GM06990 (cell line): ENCODE measurements at regions not wholly inside any gene's neighbourhood (a gene's known extent, or its start where the extent isn't known, plus 50 kb on each side); places are given as distances from the start of the nearest gene placed in this dataset.

Experiments used
- DNase-seq: peaks from one replicate; pipeline ENCODE4 v3.0.0-alpha.2; 2011; ENCODE audit not compliant: insufficient read length; ENCODE audit errors: extremely low read depth
- H3K27me3 ChIP-seq: replicated peaks from 2 replicates; pipeline ENCODE4 v1.6.0; 2011; ENCODE audit warnings: low read length; ENCODE audit not compliant: control insufficient read depth, insufficient read depth
- H3K36me3 ChIP-seq: 2 replicates; pipeline ENCODE4 v1.5.1; 2011; ENCODE audit warnings: low read length; ENCODE audit not compliant: control insufficient read depth, insufficient read depth
- H3K4me3 ChIP-seq: replicated peaks from 2 replicates; pipeline ENCODE4 v1.5.1; 2011; ENCODE audit warnings: low read depth, mild to moderate bottlenecking, control low read depth, low read length
- TF ChIP-seq, protein P1 (sequence below): IDR thresholded peaks from 2 replicates; pipeline ENCODE4 v1.5.1; 2011; ENCODE audit warnings: low read length, control low read depth, mild to moderate bottlenecking, inconsistent platforms; ENCODE audit not compliant: insufficient read depth, poor library complexity, severe bottlenecking

DNA sequence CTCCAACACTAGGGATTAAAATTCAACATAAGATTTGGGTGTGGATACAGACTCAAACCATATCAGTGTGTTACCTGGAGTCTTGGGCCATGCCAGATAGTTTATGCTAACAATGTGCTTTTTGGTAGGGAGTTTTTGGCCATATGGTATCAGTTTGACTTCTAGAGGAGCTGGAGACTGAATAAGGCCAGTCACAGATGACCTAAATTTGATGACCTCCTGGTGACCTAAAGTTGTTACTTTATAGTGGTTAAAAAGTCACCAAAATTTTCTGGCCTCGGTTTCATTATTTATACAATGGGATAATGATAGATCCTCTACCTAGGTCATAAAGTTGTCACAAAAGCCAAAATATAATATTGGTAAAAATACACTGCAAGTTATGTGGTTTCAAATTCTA is 877.1 kb downstream of the RAPGEF2 start:
- Histone ChIP-seq H3K36me3 (no peaks in the 10 kb centered on the region), H3K27me3 (no peaks in the 10 kb centered on the region), H3K4me3 (no peak overlapping the region)
- TF ChIP-seq, protein P1, sequence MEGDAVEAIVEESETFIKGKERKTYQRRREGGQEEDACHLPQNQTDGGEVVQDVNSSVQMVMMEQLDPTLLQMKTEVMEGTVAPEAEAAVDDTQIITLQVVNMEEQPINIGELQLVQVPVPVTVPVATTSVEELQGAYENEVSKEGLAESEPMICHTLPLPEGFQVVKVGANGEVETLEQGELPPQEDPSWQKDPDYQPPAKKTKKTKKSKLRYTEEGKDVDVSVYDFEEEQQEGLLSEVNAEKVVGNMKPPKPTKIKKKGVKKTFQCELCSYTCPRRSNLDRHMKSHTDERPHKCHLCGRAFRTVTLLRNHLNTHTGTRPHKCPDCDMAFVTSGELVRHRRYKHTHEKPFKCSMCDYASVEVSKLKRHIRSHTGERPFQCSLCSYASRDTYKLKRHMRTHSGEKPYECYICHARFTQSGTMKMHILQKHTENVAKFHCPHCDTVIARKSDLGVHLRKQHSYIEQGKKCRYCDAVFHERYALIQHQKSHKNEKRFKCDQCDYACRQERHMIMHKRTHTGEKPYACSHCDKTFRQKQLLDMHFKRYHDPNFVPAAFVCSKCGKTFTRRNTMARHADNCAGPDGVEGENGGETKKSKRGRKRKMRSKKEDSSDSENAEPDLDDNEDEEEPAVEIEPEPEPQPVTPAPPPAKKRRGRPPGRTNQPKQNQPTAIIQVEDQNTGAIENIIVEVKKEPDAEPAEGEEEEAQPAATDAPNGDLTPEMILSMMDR, result no peak
- DNase-seq, result no peak

DNA sequence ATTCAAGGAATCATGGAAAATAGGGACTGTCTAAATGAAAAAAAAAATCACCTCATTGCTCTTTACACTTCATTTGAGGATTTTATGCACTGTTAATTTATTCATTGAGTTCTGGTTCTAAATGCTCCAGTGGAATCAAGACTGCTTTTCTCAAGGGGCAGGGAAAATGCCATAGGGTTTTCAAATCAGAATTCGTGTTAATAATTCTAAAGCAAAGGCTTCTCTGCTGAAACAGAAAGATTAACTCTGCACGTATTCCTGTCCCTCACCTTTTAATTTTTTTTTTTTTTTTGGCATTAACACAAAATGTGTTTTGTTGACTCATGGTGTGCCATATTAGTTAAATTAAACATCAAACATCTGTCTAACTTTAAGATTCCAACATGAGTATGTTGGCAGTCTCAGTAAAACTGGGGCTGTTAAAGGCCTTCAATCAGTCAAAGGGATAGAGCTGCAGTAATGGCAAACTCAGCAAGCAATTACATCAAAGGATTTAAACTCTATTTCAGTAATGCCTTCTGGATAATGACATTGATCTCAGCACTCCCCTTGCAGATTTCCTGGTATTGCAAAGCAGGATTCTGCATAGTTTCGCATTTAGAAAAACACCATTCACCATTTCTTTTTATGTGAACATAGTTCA is 878.1 kb downstream of the RAPGEF2 start:
- no peak for DNase-seq
- no peaks in the 10 kb centered on the region for H3K27me3 ChIP-seq
- no peak overlapping the region for H3K4me3 ChIP-seq
- no peaks in the 10 kb centered on the region for H3K36me3 ChIP-seq
- TF ChIP-seq, protein P1, result no peak

DNA sequence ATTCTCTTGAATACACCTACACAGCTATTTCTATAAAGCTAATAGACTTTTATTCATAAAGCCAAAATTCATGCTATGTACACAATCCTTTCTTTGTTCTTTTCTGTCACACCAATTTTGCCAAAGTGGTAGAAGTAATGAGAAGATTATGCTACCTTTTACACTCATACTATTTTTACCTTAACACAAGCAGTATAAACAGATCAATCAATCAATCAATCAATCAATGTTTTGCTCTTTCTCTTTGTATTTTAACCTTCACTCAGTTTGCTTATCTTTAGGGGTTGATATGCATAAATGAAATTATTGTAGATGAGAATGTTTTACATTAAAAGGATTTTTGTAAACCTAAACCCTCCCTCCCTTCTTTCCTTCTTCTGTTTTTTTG is 878.6 kb downstream of the RAPGEF2 start:
- H3K36me3 ChIP-seq, result no peaks in the 10 kb centered on the region

DNA sequence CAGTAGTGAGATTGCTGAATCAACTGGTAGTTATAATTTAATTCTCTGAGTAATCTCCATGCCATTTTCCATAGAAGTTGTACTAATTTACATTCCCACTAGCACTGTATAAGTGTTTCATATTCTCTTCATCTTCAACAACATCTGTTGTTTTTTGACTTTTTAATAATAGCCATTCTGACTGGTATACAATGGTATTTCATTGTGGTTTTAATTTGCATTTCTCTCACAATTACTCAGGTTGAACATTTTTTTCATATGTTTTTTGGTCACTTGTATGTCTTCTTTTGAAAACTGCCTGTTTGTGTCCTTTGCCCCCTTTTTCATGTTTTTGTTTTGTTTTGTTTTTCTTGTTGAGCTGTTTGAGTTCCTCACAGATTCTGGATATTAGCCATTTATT is 880.2 kb downstream of the RAPGEF2 start:
- no peak overlapping the region for H3K4me3 ChIP-seq
- TF ChIP-seq, protein P1, result no peak
- H3K27me3 ChIP-seq, result no peaks in the 10 kb centered on the region
- H3K36me3 ChIP-seq, result no peaks in the 10 kb centered on the region
- DNase-seq, result no peak

More for the DNA sequence above, 878.6 kb downstream of the RAPGEF2 start:
- DNase-seq, result no peak
- TF ChIP-seq, protein P1, result no peak
- Histone ChIP-seq H3K4me3 (no peak overlapping the region), H3K27me3 (no peaks in the 10 kb centered on the region)

DNA sequence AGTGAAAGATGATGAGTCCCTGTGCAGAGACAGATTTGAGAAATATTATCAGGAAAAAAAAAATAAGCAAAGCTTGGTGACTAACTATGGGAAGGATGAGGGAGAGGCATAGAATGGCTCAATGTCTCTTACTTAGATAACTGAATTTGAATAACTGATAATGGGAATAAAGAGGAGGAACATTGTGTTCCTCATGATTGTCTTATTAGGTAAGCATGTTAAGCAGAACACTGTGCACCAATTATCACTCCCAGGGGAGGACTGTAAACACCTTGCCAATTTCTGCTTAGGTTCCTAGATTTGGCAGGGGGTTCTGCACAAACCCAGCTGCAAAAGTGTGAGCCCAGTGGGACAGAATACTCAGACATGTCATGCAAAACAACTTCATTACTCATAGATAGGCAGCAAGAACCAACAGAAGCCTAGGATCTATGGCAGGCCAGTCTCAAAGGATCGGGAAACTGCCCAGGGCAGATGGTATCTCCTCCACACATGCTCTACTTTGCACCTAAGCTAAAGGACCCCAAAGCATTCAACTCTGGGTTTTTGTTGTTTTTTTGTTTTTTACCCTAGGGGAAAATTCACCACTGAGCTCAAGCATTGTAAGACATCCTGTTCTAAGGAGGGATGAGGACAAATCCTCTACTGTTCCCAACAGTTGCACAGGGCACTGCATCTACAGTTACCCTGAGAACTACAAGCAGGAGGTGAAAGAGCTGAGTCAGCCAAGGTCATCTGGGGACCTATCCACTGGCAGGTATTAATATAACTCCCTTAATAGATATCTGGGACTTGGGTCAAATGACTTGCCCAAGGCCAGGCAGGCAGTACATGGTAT is 907.0 kb downstream of the RAPGEF2 start:
- TF ChIP-seq, protein P1, result no peak
- Histone ChIP-seq H3K36me3 (no peaks in the 10 kb centered on the region), H3K27me3 (no peaks in the 10 kb centered on the region), H3K4me3 (no peak overlapping the region)
- DNase-seq, result no peak
